ENCODE measurements at regions not wholly inside any gene's neighbourhood (a gene's known extent, or its start where the extent isn't known, plus 50 kb on each side); places are given as distances from the start of the nearest gene placed in this dataset.

- no peak for DNase-seq (ENCODE audit: low spot score)
Measured at GRCh38 chr2:220434385-220434784, 807.0 kb downstream of the SLC4A3 start.

GRCh38 chr2:220437938-220438337 is 810.5 kb downstream of the SLC4A3 start:
- DNase-seq (ENCODE audit: low spot score): no peak

- no peak for DNase-seq (ENCODE audit: low spot score)
Measured at GRCh38 chr2:220440731-220441130, 813.3 kb downstream of the SLC4A3 start.

GRCh38 chr2:220441404-220441803 is 814.0 kb downstream of the SLC4A3 start:
- no peak for DNase-seq (ENCODE audit: low spot score)

- no peak for DNase-seq (ENCODE audit: low spot score)
Measured at GRCh38 chr2:220442012-220442411, 814.6 kb downstream of the SLC4A3 start.

- no peak for DNase-seq (ENCODE audit: low spot score)
Measured at GRCh38 chr2:220445429-220446105, 818.1 kb downstream of the SLC4A3 start.

- no peak for DNase-seq (ENCODE audit: low spot score)
Measured at GRCh38 chr2:220446106-220446712, 818.8 kb downstream of the SLC4A3 start.

- DNase-seq (ENCODE audit: low spot score): no peak
Measured at GRCh38 chr2:220450846-220451245, 823.4 kb downstream of the SLC4A3 start.

GRCh38 chr2:220451438-220451837 is 824.0 kb downstream of the SLC4A3 start:
- no peak for DNase-seq (ENCODE audit: low spot score)

GRCh38 chr2:220452561-220452960 is 825.1 kb downstream of the SLC4A3 start:
- DNase-seq (ENCODE audit: low spot score): no peak

- DNase-seq (ENCODE audit: low spot score): no peak
Measured at GRCh38 chr2:220455351-220455990, 828.0 kb downstream of the SLC4A3 start.

- DNase-seq (ENCODE audit: low spot score): no peak
Measured at GRCh38 chr2:220458051-220458450, 830.6 kb downstream of the SLC4A3 start.

GRCh38 chr2:220460257-220460985 is 833.0 kb downstream of the SLC4A3 start:
- no peak for DNase-seq (ENCODE audit: low spot score)

- DNase-seq (ENCODE audit: low spot score): no peak
Measured at GRCh38 chr2:220463876-220464275, 836.4 kb downstream of the SLC4A3 start.

- DNase-seq (ENCODE audit: low spot score): no peak
Measured at GRCh38 chr2:220465700-220466099, 838.3 kb downstream of the SLC4A3 start.

- no peak for DNase-seq (ENCODE audit: low spot score)
Measured at GRCh38 chr2:220466251-220466691, 838.8 kb downstream of the SLC4A3 start.

GRCh38 chr2:220469201-220469600 is 841.8 kb downstream of the SLC4A3 start:
- no peak for DNase-seq (ENCODE audit: low spot score)

- DNase-seq (ENCODE audit: low spot score): no peak
Measured at GRCh38 chr2:220473611-220474010, 846.2 kb downstream of the SLC4A3 start.

- no peak for DNase-seq (ENCODE audit: low spot score)
Measured at GRCh38 chr2:220476877-220477276, 849.4 kb downstream of the SLC4A3 start.

- DNase-seq (ENCODE audit: low spot score): no peak
Measured at GRCh38 chr2:220478305-220479058, 851.1 kb downstream of the SLC4A3 start.

GRCh38 chr2:220482716-220483115 is 855.3 kb downstream of the SLC4A3 start:
- DNase-seq (ENCODE audit: low spot score): no peak

GRCh38 chr2:220489121-220489520 is 861.7 kb downstream of the SLC4A3 start:
- DNase-seq (ENCODE audit: low spot score): no peak

Measured in CD4-positive, alpha-beta T cell treated with Interleukin-6 at 100 ng/mL for 8 hours (primary cell).